ENCODE measurements at regions not wholly inside any gene's neighbourhood (a gene's known extent, or its start where the extent isn't known, plus 50 kb on each side); places are given as distances from the start of the nearest gene placed in this dataset.

DNA sequence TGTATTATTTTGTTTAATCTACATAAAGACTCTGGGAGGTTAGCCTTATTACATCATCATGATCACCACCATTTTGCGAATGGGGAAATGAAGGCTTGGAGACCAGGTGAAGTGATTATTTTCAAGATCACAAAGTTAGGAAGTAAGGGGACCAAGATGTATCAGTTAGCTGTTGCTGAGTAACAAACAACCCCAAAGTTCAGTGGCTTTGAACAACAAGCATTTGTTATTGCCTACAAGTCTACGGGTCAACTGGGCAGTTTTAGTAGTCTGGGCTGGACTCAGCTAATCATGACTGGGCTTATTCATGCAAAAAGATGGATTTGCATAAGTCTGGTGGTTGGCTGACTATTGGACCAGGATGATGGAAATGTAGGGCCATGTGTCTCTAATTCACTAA is 389.2 kb downstream of the MIAT start:
- TF ChIP-seq POLR2A (IDR thresholded peaks at IDR 0.05) (no peak), CTCF (IDR thresholded peaks at IDR 0.05 in 4 of 5, conservative IDR thresholded peaks at IDR 0.05 in 1 of 5) (no peak)

All from gastrocnemius medialis (tissue), 4 donors.